Aorta (tissue), 5 donors: ENCODE measurements at regions not wholly inside any gene's neighbourhood (a gene's known extent, or its start where the extent isn't known, plus 50 kb on each side); places are given as distances from the start of the nearest gene placed in this dataset.
"Not testable (repeated sequence)": the region's sequence is repeated elsewhere in the genome, so short reads cannot be mapped to it uniquely, and the experiment has no call there.

Experiments
- ATAC-seq: fragments of 200-7000 bp; cut with Tn5 transposase; one replicate; pipeline ENCODE4 v1.9.1; 2022; ENCODE audit warnings: moderate library complexity; ENCODE audit not compliant: low FRiP score
- DNase-seq, 2 donors: peaks; one replicate each; pipeline ENCODE4 v3.0.0-alpha.2; 2020
- H3K27ac ChIP-seq, 2 donors: one replicate each; pipeline ENCODE4 v1.5.1; 2013; ENCODE audit warnings: low read length in 2 of 2, mild to moderate bottlenecking in 2 of 2, moderate library complexity in 2 of 2, control low read depth in 1 of 2, inconsistent platforms in 1 of 2, low read depth in 1 of 2
- H3K27me3 ChIP-seq, 2 donors: one replicate each; pipeline ENCODE4 v1.6.1; 2013; ENCODE audit warnings: control low read depth in 1 of 2, low read length in 1 of 2, mild to moderate bottlenecking in 1 of 2, moderate library complexity in 1 of 2; ENCODE audit not compliant: insufficient read depth in 2 of 2, control insufficient read depth in 1 of 2
- H3K36me3 ChIP-seq, 2 donors: one replicate each; pipeline ENCODE4 v1.6.1; 2013; ENCODE audit warnings: control low read depth in 1 of 2, low read length in 1 of 2, mild to moderate bottlenecking in 1 of 2; ENCODE audit not compliant: insufficient read depth in 2 of 2, control insufficient read depth in 1 of 2
- H3K4me1 ChIP-seq, 2 donors: one replicate each; pipeline ENCODE4 v1.6.1; 2013; ENCODE audit warnings: low read length in 2 of 2, control low read depth in 1 of 2, mild to moderate bottlenecking in 1 of 2, moderate library complexity in 1 of 2; ENCODE audit not compliant: insufficient read depth in 2 of 2, control insufficient read depth in 1 of 2
- H3K4me3 ChIP-seq, 2 donors: one replicate each; pipeline ENCODE4 v1.5.1; 2013; ENCODE audit warnings: low read length in 2 of 2, control low read depth in 1 of 2, mild to moderate bottlenecking in 1 of 2
- H3K9me3 ChIP-seq: one replicate; pipeline ENCODE4 v1.6.1; 2013; ENCODE audit warnings: mild to moderate bottlenecking, low read length; ENCODE audit not compliant: control insufficient read depth
- WGBS, 2 donors: extraction: QIAGEN DNeasy Blood & Tissue Kit; methylation state at CpG; one replicate each; pipeline ENCODE4 v1.1.7; 2013; 5-methylcytosine and 5-hydroxymethylcytosine counted together
- intact Hi-C, 2 donors: fragments of 100-400 bp; cut with DNase I; formaldehyde crosslinking; loops; one replicate each; pipeline versions ENCODE4 v1.14.2 to v1.15.0; 2022
- donor health status: healthy with polysubstance abuse.
- donor health status: Bipolar disorder and iron deficiency.
- donor health status: DM: no; HTN: no; CAD: no.
- donor health status: DM: no; HTN: no; CAD: no.
- donor health status: DM: yes; HTN: yes; CAD: no.

GRCh38 chr5:96110300-96110699 lies 148.6 kb upstream of the ELL2 start:
- ATAC-seq (no peak), DNase-seq (no peak)
- no peaks in the 10 kb centered on the region for H3K9me3 ChIP-seq
- H3K27ac ChIP-seq = no peak overlapping the region
- intact Hi-C loops = no loop called here
- H3K4me1 ChIP-seq = peaks cover 0 to 4% of the 10 kb centered on the region in 2 donors
- H3K27me3 ChIP-seq = no peaks in the 10 kb centered on the region
- H3K36me3 ChIP-seq = no peaks in the 10 kb centered on the region
- H3K4me3 ChIP-seq = no peak overlapping the region

- H3K9me3 ChIP-seq, H3K27me3 ChIP-seq, H3K27ac ChIP-seq, ATAC-seq, H3K4me1 ChIP-seq, H3K4me3 ChIP-seq, intact Hi-C loops, H3K36me3 ChIP-seq, DNase-seq: not testable (repeated sequence)
- WGBS, 2 donors = 85 to 88% methylated on average over 6 to 10 of the region's 10 CpGs
Measured at GRCh38 chr5:96108629-96109028, 147.0 kb upstream of the ELL2 start.

GRCh38 chr5:96103829-96104228 lies 142.2 kb upstream of the ELL2 start:
- H3K4me1 ChIP-seq, ATAC-seq, DNase-seq, H3K36me3 ChIP-seq, H3K4me3 ChIP-seq, H3K27me3 ChIP-seq, H3K9me3 ChIP-seq, H3K27ac ChIP-seq, intact Hi-C loops: not testable (repeated sequence)
- 95 to 98% methylated on average over 4 of the region's 4 CpGs for WGBS, 2 donors

- Histone ChIP-seq H3K36me3 (no peaks in the 10 kb centered on the region), H3K27ac (no peak overlapping the region), H3K4me1 (peaks cover 0 to 3% of the 10 kb centered on the region in 2 donors), H3K9me3 (no peaks in the 10 kb centered on the region), H3K4me3 (no peak overlapping the region), H3K27me3 (no peaks in the 10 kb centered on the region)
- no peak for DNase-seq
- 83 to 96% methylated on average over 7 of the region's 7 CpGs for WGBS, 2 donors
- ATAC-seq = no peak
- intact Hi-C loops = no loop called here
Measured at GRCh38 chr5:96101358-96102089, 139.9 kb upstream of the ELL2 start.

- not testable (repeated sequence) for ATAC-seq, H3K27me3 ChIP-seq, H3K36me3 ChIP-seq, DNase-seq, H3K27ac ChIP-seq, H3K9me3 ChIP-seq, H3K4me3 ChIP-seq
- intact Hi-C loops = loop anchor here in 1 of 2 donors (10.0 kb wide), 1 partner anchor 237 kb away; no protein-coding TSS in a partner anchor
- H3K4me1 ChIP-seq = peaks cover 2 to 10% of the 10 kb centered on the region in 2 donors
Measured at GRCh38 chr5:96097488-96097887, 135.8 kb upstream of the ELL2 start.

- no peaks in the 10 kb centered on the region for H3K9me3 ChIP-seq
- no peaks in the 10 kb centered on the region for H3K36me3 ChIP-seq
- no peak overlapping the region for H3K27ac ChIP-seq
- WGBS, 2 donors = 55 to 60% methylated on average over 2 of the region's 2 CpGs
- DNase-seq (no peak), ATAC-seq (no peak)
- H3K27me3 ChIP-seq = no peaks in the 10 kb centered on the region
- peaks cover 2 to 10% of the 10 kb centered on the region in 2 donors for H3K4me1 ChIP-seq
- intact Hi-C loops = loop anchor here in 1 of 2 donors (10.0 kb wide), 1 partner anchor 238 kb away; no protein-coding TSS in a partner anchor
- no peak overlapping the region for H3K4me3 ChIP-seq
Measured at GRCh38 chr5:96096724-96097123, 135.1 kb upstream of the ELL2 start.

GRCh38 chr5:96094904-96095303 lies 133.3 kb upstream of the ELL2 start:
- H3K27me3 ChIP-seq = no peaks in the 10 kb centered on the region
- no peak overlapping the region for H3K4me3 ChIP-seq
- no peaks in the 10 kb centered on the region for H3K9me3 ChIP-seq
- intact Hi-C loops = loop anchor here in 1 of 2 donors (10.0 kb wide), 1 partner anchor 240 kb away; no protein-coding TSS in a partner anchor
- ATAC-seq (no peak), DNase-seq (peak in 1 of 2 donors; percentile 56)
- H3K36me3 ChIP-seq = no peaks in the 10 kb centered on the region
- no peak overlapping the region for H3K27ac ChIP-seq
- peaks cover 2 to 10% of the 10 kb centered on the region in 2 donors for H3K4me1 ChIP-seq

GRCh38 chr5:96093890-96094381 lies 132.3 kb upstream of the ELL2 start:
- 25 to 35% methylated on average over 1 of the region's 1 CpG for WGBS, 2 donors
- H3K4me3 ChIP-seq = no peak overlapping the region
- DNase-seq (no peak), ATAC-seq (no peak)
- H3K27me3 ChIP-seq = no peaks in the 10 kb centered on the region
- peaks cover 2 to 10% of the 10 kb centered on the region in 2 donors for H3K4me1 ChIP-seq
- H3K36me3 ChIP-seq = no peaks in the 10 kb centered on the region
- H3K9me3 ChIP-seq = no peaks in the 10 kb centered on the region
- no peak overlapping the region for H3K27ac ChIP-seq
- intact Hi-C loops = loop anchor here in 1 of 2 donors (10.0 kb wide), 1 partner anchor 241 kb away; no protein-coding TSS in a partner anchor

- peaks cover 2 to 10% of the 10 kb centered on the region in 2 donors for H3K4me1 ChIP-seq
- WGBS, 2 donors = 96 to 98% methylated on average over 3 of the region's 3 CpGs
- no peaks in the 10 kb centered on the region for H3K36me3 ChIP-seq
- intact Hi-C loops = loop anchor here in 1 of 2 donors (10.0 kb wide), 1 partner anchor 241 kb away; no protein-coding TSS in a partner anchor
- ATAC-seq (no peak), DNase-seq (no peak)
- no peak overlapping the region for H3K4me3 ChIP-seq
- H3K27ac ChIP-seq = no peak overlapping the region
- H3K27me3 ChIP-seq = no peaks in the 10 kb centered on the region
- no peaks in the 10 kb centered on the region for H3K9me3 ChIP-seq
Measured at GRCh38 chr5:96093340-96093739, 131.7 kb upstream of the ELL2 start.
